AG04449 (cell line): ENCODE measurements at regions not wholly inside any gene's neighbourhood (a gene's known extent, or its start where the extent isn't known, plus 50 kb on each side); places are given as distances from the start of the nearest gene placed in this dataset.

Experiments used
- CTCF ChIA-PET: fragments of 350-600 bp; formaldehyde crosslinking; extraction: SDS; loops from one replicate; lab custom pipeline; 2021; ENCODE audit warnings: antibody characterized with exemption; lab: Yijun Ruan, JAX
- POLR2A ChIA-PET: fragments of 400-600, 350-600 bp; formaldehyde crosslinking; extraction: SDS; loops from one replicate; lab custom pipeline; 2020; ENCODE audit warnings: antibody characterized with exemption, inconsistent platforms; lab: Yijun Ruan, JAX
- DNase-seq: peaks from one replicate; pipeline ENCODE4 v3.0.0-alpha.2; 2010; ENCODE audit warnings: low read depth, low spot score
- H3K4me3 ChIP-seq: 2 replicates; pipeline ENCODE4 v1.5.1; 2011; ENCODE audit warnings: low read depth, mild to moderate bottlenecking, control low read depth, low read length
- CTCF ChIP-seq: IDR thresholded peaks from one replicate; pipeline ENCODE4 v1.5.1; 2011; ENCODE audit warnings: mild to moderate bottlenecking, moderate library complexity, low read length, control low read depth, inconsistent platforms; ENCODE audit not compliant: insufficient read depth; ENCODE audit errors: missing control alignments

- CTCF ChIA-PET: interaction anchor here (1.1 to 2.1 kb wide), 2 partner anchors 13 to 71 kb away, joined by 3 to 7 read pairs; no protein-coding TSS in a partner anchor
- TF ChIP-seq CTCF: no peak
- DNase-seq: no peak
These were observed 65.7 kb upstream of the ATP12A start for GRCh38 chr13:24614306-24615080.

GRCh38 chr13:24615114-24615513, 65.1 kb upstream of the ATP12A start:
- H3K4me3 ChIP-seq: no peak overlapping the region
- TF ChIP-seq CTCF: no peak
- POLR2A ChIA-PET: no interaction called here
- no peak for DNase-seq
- CTCF ChIA-PET: no interaction called here

More at GRCh38 chr13:24614306-24615080, 65.7 kb upstream of the ATP12A start:
- no peak overlapping the region for H3K4me3 ChIP-seq
- POLR2A ChIA-PET: no interaction called here

- POLR2A ChIA-PET: no interaction called here
- no peak for TF ChIP-seq CTCF
- no peak overlapping the region for H3K4me3 ChIP-seq
- DNase-seq: no peak
- CTCF ChIA-PET: no interaction called here
These were observed 64.2 kb upstream of the ATP12A start for GRCh38 chr13:24615911-24616472.

- ChIA-PET POLR2A (no interaction called here), CTCF (no interaction called here)
- no peak overlapping the region for H3K4me3 ChIP-seq
- DNase-seq: no peak
- TF ChIP-seq CTCF: no peak
These were observed 63.7 kb upstream of the ATP12A start for GRCh38 chr13:24616514-24616913.

DNA sequence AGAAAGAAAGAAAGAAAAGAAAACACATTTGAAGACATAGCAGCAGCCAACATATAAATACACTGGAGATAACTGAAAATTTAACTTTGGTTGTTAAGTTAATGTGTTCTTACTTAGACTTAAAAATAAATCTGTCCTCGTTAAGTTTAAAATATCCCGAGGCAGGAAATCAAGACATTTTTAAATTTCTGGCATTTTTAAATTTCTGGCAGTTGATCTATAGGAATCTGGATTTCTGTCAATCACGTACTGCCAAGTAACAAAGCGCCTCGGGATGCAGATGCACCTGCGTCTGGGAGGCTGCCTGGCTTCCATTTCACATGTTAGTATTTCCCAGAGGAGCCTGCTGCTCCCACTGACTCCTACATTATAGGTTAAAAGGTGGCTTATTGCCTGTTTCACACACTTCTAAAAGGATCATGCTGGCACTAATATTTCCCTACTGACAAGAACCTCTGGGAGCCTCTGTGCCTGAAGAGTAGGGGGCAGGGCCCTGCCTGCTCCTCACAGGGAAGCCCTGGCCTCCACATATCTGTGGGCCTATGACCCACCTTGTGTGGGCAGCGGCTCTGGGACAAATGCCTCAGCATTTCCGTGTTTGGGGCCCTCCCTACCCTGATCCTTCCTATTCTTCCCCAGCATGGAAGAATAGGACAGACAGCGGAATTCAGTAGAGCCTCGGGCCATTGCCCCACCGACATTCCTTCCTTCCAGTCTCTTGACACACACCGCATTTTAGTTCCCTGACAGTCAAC, 62.8 kb upstream of the ATP12A start:
- TF ChIP-seq CTCF: no peak
- no peak for DNase-seq
- ChIA-PET POLR2A (no interaction called here), CTCF (no interaction called here)
- no peak overlapping the region for H3K4me3 ChIP-seq
